GM23338 (cell line): ENCODE measurements at regions not wholly inside any gene's neighbourhood (a gene's known extent, or its start where the extent isn't known, plus 50 kb on each side); places are given as distances from the start of the nearest gene placed in this dataset.

ENCODE experiments used
- ATAC-seq: fragments of 200-7000 bp; cut with Tn5 transposase; 3 replicates; pipeline ENCODE4 v1.9.1; 2020
- DNase-seq: peaks from one replicate; pipeline ENCODE4 v3.0.0-alpha.2; 2015; ENCODE audit warnings: low spot score
- H2AFZ ChIP-seq: fragments of 200-600 bp; sonication (generic); 2 replicates; pipeline ENCODE4 v1.8.0; 2016; ENCODE audit warnings: antibody characterized with exemption, mild to moderate bottlenecking, moderate library complexity
- H3F3A ChIP-seq: fragments of 200-600 bp; sonication (generic); replicated peaks from 2 replicates; pipeline ENCODE4 v1.8.0; 2017; ENCODE audit warnings: antibody characterized with exemption, mixed run types, low read depth
- H3K27ac ChIP-seq: fragments of 200-600 bp; sonication (generic); 2 replicates; pipeline ENCODE4 v1.6.1; 2016; ENCODE audit warnings: low read depth
- H3K27me3 ChIP-seq: fragments of 200-600 bp; sonication (generic); 2 replicates; pipeline ENCODE4 v1.8.0; 2016; ENCODE audit warnings: mild to moderate bottlenecking, mixed run types, moderate library complexity; ENCODE audit not compliant: insufficient read depth
- H3K36me3 ChIP-seq: fragments of 200-600 bp; sonication (generic); 2 replicates; pipeline ENCODE4 v1.8.0; 2016; ENCODE audit warnings: mild to moderate bottlenecking; ENCODE audit not compliant: insufficient read depth
- H3K4me1 ChIP-seq: fragments of 200-600 bp; sonication (generic); 2 replicates; pipeline ENCODE4 v1.8.0; 2016; ENCODE audit warnings: mild to moderate bottlenecking, moderate library complexity; ENCODE audit not compliant: insufficient read depth
- H3K4me2 ChIP-seq: fragments of 200-600 bp; sonication (generic); 2 replicates; pipeline ENCODE4 v1.7.1; 2017; ENCODE audit warnings: mixed run types
- H3K4me3 ChIP-seq: fragments of 200-600 bp; sonication (generic); 2 replicates; pipeline ENCODE4 v1.6.1; 2016; ENCODE audit warnings: mixed run types
- H3K79me2 ChIP-seq: fragments of 200-600 bp; sonication (generic); replicated peaks from 2 replicates; pipeline ENCODE4 v1.8.0; 2017; ENCODE audit warnings: mild to moderate bottlenecking; ENCODE audit not compliant: insufficient read depth
- H3K9me2 ChIP-seq: fragments of 200-600 bp; sonication (generic); 2 replicates; pipeline ENCODE4 v1.8.0; 2017; ENCODE audit not compliant: insufficient read depth
- H4K20me1 ChIP-seq: fragments of 200-600 bp; sonication (generic); replicated peaks from 2 replicates; pipeline ENCODE4 v1.8.0; 2017; ENCODE audit warnings: mild to moderate bottlenecking; ENCODE audit not compliant: insufficient read depth
- H3K27ac Mint-ChIP-seq: 2 replicates; pipeline ENCODE4 v1.8.0; 2020; ENCODE audit warnings: inconsistent platforms, mild to moderate bottlenecking, moderate library complexity, mixed read lengths
- H3K27me3 Mint-ChIP-seq: 3 replicates; pipeline ENCODE4 v1.8.0; 2022; ENCODE audit warnings: low read depth, mild to moderate bottlenecking, moderate library complexity, mixed read lengths, inconsistent platforms; ENCODE audit not compliant: insufficient read depth, poor library complexity
- H3K36me3 Mint-ChIP-seq: 3 replicates; pipeline ENCODE4 v1.8.0; 2021; ENCODE audit warnings: low read depth, mild to moderate bottlenecking, inconsistent platforms, moderate library complexity, mixed read lengths
- H3K4me1 Mint-ChIP-seq: 3 replicates; pipeline ENCODE4 v1.8.0; 2020; ENCODE audit warnings: mild to moderate bottlenecking, inconsistent platforms, mixed read lengths
- H3K4me3 Mint-ChIP-seq: 3 replicates; pipeline ENCODE4 v1.8.0; 2021; ENCODE audit warnings: moderate library complexity, mild to moderate bottlenecking, inconsistent platforms, mixed read lengths
- H3K9me3 Mint-ChIP-seq: 3 replicates; pipeline ENCODE4 v1.8.0; 2020; ENCODE audit warnings: moderate library complexity, mild to moderate bottlenecking, inconsistent platforms, mixed read lengths
- CREB1 ChIP-seq: fragments of 250-450 bp; sonication (Bioruptor Pico); IDR thresholded peaks from 2 replicates; pipeline ENCODE4 v1.5.0; 2020; ENCODE audit warnings: low read depth, mild to moderate bottlenecking, moderate library complexity
- EZH2 ChIP-seq: fragments of 200-600 bp; sonication (generic); IDR thresholded peaks from one replicate; pipeline ENCODE4 v1.8.0; 2017; ENCODE audit warnings: antibody characterized with exemption, mild to moderate bottlenecking, low read depth; ENCODE audit not compliant: unreplicated experiment
- EZH2phosphoT487 ChIP-seq: fragments of 200-600 bp; sonication (generic); IDR thresholded peaks from one replicate; pipeline ENCODE4 v1.8.1; 2018; ENCODE audit warnings: antibody characterized with exemption; ENCODE audit not compliant: unreplicated experiment
- JUNB ChIP-seq: IDR thresholded peaks from one replicate; pipeline ENCODE4 v1.6.1; 2016; ENCODE audit warnings: antibody characterized with exemption; ENCODE audit not compliant: unreplicated experiment
- NANOG ChIP-seq: IDR thresholded peaks from 2 replicates; pipeline ENCODE4 v1.6.1; 2016; ENCODE audit warnings: antibody characterized with exemption, borderline replicate concordance
- POLR2AphosphoS5 ChIP-seq: IDR thresholded peaks from 2 replicates; pipeline ENCODE4 v1.6.1; 2016; ENCODE audit warnings: antibody characterized with exemption, low read depth
- STAT1 ChIP-seq: IDR thresholded peaks from one replicate; pipeline ENCODE4 v1.6.1; 2016; ENCODE audit warnings: antibody characterized with exemption; ENCODE audit not compliant: unreplicated experiment
- ZNF114 ChIP-seq: fragments of 250-450 bp; sonication (Bioruptor Pico); IDR thresholded peaks from 2 replicates; pipeline ENCODE4 v1.5.0; 2020; ENCODE audit warnings: mild to moderate bottlenecking, moderate library complexity
- ZNF331 ChIP-seq: fragments of 250-450 bp; sonication (Bioruptor Pico); IDR thresholded peaks from 2 replicates; pipeline ENCODE4 v1.5.0; 2020; ENCODE audit warnings: low read depth, mild to moderate bottlenecking, moderate library complexity
- TF ChIP-seq, protein P1 (sequence below): IDR thresholded peaks from one replicate; pipeline ENCODE4 v1.6.1; 2018; ENCODE audit warnings: antibody characterized with exemption; ENCODE audit not compliant: unreplicated experiment
- TF ChIP-seq, protein P2 (sequence below), 2 experiments: fragments of 200-600 bp in 1 of 2; sonication (generic) in 1 of 2; conservative IDR thresholded peaks; 2 replicates each; pipeline versions ENCODE4 v1.5.1 to v1.6.1; 2016 to 2017; ENCODE audit warnings: antibody characterized with exemption in 2 of 2, low read depth in 2 of 2, mild to moderate bottlenecking in 2 of 2, moderate library complexity in 1 of 2
- TF ChIP-seq, protein P3 (sequence below): IDR thresholded peaks from 2 replicates; pipeline ENCODE4 v1.6.1; 2016; ENCODE audit warnings: antibody characterized with exemption
- TF ChIP-seq, protein P4 (sequence below): fragments of 250-450 bp; sonication (Bioruptor Pico); IDR thresholded peaks from 2 replicates; pipeline ENCODE4 v1.5.0; 2020; ENCODE audit warnings: mild to moderate bottlenecking, moderate library complexity

DNA sequence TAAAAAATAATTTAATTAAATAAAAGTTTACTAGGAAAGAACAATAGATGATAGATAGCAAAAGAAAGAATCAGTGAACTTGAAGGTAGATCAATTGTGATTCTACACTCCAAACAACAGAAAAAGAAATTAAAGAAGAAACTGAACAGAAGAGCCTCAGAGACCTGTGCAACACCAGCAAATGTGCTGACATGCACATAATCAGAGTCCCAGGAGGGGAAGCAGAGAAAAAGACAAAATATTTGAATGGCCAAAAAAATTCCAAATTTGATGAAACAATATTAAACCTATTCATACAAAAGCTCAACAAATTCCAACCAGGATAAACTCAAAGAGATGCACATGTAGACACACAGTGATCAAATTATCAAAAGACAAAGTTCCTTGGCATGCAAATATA lies 267.5 kb upstream of the OPRM1 start:
- Histone ChIP-seq H3K4me2 (no peak overlapping the region), H4K20me1 (no peaks in the 10 kb centered on the region), H3K27ac (no peak overlapping the region), H3K4me3 (no peak overlapping the region), H3K79me2 (no peaks in the 10 kb centered on the region), H3K4me1 (peaks cover 6% of the 10 kb centered on the region; the same call in 1 of the 2 replicates), H3K9me2 (no peaks in the 10 kb centered on the region), H2AFZ (no peak overlapping the region), H3K27me3 (no peaks in the 10 kb centered on the region), H3F3A (no peaks in the 10 kb centered on the region), H3K36me3 (no peaks in the 10 kb centered on the region)
- H3K36me3 Mint-ChIP-seq: no peaks in the 10 kb centered on the region
- ATAC-seq: no peak
- H3K9me3 Mint-ChIP-seq: no peaks in the 10 kb centered on the region
- no peak overlapping the region for H3K27ac Mint-ChIP-seq
- DNase-seq: no peak
- no peak for TF ChIP-seq ZNF114 (CRISPR knock-in tag)
- TF ChIP-seq CREB1: no peak
- TF ChIP-seq POLR2AphosphoS5: no peak
- TF ChIP-seq STAT1: no peak
- TF ChIP-seq, protein P1, sequence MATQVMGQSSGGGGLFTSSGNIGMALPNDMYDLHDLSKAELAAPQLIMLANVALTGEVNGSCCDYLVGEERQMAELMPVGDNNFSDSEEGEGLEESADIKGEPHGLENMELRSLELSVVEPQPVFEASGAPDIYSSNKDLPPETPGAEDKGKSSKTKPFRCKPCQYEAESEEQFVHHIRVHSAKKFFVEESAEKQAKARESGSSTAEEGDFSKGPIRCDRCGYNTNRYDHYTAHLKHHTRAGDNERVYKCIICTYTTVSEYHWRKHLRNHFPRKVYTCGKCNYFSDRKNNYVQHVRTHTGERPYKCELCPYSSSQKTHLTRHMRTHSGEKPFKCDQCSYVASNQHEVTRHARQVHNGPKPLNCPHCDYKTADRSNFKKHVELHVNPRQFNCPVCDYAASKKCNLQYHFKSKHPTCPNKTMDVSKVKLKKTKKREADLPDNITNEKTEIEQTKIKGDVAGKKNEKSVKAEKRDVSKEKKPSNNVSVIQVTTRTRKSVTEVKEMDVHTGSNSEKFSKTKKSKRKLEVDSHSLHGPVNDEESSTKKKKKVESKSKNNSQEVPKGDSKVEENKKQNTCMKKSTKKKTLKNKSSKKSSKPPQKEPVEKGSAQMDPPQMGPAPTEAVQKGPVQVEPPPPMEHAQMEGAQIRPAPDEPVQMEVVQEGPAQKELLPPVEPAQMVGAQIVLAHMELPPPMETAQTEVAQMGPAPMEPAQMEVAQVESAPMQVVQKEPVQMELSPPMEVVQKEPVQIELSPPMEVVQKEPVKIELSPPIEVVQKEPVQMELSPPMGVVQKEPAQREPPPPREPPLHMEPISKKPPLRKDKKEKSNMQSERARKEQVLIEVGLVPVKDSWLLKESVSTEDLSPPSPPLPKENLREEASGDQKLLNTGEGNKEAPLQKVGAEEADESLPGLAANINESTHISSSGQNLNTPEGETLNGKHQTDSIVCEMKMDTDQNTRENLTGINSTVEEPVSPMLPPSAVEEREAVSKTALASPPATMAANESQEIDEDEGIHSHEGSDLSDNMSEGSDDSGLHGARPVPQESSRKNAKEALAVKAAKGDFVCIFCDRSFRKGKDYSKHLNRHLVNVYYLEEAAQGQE: no peak
- no peak for TF ChIP-seq NANOG
- TF ChIP-seq, protein P2, sequence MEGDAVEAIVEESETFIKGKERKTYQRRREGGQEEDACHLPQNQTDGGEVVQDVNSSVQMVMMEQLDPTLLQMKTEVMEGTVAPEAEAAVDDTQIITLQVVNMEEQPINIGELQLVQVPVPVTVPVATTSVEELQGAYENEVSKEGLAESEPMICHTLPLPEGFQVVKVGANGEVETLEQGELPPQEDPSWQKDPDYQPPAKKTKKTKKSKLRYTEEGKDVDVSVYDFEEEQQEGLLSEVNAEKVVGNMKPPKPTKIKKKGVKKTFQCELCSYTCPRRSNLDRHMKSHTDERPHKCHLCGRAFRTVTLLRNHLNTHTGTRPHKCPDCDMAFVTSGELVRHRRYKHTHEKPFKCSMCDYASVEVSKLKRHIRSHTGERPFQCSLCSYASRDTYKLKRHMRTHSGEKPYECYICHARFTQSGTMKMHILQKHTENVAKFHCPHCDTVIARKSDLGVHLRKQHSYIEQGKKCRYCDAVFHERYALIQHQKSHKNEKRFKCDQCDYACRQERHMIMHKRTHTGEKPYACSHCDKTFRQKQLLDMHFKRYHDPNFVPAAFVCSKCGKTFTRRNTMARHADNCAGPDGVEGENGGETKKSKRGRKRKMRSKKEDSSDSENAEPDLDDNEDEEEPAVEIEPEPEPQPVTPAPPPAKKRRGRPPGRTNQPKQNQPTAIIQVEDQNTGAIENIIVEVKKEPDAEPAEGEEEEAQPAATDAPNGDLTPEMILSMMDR (conservative IDR thresholded peaks at IDR 0.05; ENCODE audit: low read depth in 2 of 2): no peak
- TF ChIP-seq EZH2: no peak
- TF ChIP-seq EZH2phosphoT487: no peak
- no peak for TF ChIP-seq JUNB
- TF ChIP-seq, protein P3, sequence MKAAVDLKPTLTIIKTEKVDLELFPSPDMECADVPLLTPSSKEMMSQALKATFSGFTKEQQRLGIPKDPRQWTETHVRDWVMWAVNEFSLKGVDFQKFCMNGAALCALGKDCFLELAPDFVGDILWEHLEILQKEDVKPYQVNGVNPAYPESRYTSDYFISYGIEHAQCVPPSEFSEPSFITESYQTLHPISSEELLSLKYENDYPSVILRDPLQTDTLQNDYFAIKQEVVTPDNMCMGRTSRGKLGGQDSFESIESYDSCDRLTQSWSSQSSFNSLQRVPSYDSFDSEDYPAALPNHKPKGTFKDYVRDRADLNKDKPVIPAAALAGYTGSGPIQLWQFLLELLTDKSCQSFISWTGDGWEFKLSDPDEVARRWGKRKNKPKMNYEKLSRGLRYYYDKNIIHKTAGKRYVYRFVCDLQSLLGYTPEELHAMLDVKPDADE: no peak
- TF ChIP-seq, protein P4, sequence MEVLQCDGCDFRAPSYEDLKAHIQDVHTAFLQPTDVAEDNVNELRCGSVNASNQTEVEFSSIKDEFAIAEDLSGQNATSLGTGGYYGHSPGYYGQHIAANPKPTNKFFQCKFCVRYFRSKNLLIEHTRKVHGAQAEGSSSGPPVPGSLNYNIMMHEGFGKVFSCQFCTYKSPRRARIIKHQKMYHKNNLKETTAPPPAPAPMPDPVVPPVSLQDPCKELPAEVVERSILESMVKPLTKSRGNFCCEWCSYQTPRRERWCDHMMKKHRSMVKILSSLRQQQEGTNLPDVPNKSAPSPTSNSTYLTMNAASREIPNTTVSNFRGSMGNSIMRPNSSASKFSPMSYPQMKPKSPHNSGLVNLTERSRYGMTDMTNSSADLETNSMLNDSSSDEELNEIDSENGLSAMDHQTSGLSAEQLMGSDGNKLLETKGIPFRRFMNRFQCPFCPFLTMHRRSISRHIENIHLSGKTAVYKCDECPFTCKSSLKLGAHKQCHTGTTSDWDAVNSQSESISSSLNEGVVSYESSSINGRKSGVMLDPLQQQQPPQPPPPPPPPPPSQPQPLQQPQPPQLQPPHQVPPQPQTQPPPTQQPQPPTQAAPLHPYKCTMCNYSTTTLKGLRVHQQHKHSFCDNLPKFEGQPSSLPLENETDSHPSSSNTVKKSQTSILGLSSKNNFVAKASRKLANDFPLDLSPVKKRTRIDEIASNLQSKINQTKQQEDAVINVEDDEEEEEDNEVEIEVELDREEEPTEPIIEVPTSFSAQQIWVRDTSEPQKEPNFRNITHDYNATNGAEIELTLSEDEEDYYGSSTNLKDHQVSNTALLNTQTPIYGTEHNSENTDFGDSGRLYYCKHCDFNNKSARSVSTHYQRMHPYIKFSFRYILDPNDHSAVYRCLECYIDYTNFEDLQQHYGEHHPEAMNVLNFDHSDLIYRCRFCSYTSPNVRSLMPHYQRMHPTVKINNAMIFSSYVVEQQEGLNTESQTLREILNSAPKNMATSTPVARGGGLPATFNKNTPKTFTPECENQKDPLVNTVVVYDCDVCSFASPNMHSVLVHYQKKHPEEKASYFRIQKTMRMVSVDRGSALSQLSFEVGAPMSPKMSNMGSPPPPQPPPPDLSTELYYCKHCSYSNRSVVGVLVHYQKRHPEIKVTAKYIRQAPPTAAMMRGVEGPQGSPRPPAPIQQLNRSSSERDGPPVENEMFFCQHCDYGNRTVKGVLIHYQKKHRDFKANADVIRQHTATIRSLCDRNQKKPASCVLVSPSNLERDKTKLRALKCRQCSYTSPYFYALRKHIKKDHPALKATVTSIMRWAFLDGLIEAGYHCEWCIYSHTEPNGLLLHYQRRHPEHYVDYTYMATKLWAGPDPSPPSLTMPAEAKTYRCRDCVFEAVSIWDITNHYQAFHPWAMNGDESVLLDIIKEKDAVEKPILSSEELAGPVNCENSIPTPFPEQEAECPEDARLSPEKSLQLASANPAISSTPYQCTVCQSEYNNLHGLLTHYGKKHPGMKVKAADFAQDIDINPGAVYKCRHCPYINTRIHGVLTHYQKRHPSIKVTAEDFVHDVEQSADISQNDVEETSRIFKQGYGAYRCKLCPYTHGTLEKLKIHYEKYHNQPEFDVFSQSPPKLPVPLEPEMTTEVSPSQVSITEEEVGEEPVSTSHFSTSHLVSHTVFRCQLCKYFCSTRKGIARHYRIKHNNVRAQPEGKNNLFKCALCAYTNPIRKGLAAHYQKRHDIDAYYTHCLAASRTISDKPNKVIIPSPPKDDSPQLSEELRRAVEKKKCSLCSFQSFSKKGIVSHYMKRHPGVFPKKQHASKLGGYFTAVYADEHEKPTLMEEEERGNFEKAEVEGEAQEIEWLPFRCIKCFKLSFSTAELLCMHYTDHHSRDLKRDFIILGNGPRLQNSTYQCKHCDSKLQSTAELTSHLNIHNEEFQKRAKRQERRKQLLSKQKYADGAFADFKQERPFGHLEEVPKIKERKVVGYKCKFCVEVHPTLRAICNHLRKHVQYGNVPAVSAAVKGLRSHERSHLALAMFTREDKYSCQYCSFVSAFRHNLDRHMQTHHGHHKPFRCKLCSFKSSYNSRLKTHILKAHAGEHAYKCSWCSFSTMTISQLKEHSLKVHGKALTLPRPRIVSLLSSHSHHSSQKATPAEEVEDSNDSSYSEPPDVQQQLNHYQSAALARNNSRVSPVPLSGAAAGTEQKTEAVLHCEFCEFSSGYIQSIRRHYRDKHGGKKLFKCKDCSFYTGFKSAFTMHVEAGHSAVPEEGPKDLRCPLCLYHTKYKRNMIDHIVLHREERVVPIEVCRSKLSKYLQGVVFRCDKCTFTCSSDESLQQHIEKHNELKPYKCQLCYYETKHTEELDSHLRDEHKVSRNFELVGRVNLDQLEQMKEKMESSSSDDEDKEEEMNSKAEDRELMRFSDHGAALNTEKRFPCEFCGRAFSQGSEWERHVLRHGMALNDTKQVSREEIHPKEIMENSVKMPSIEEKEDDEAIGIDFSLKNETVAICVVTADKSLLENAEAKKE: no peak
- TF ChIP-seq ZNF331: no peak
- no peak overlapping the region for H3K4me3 Mint-ChIP-seq
- peaks cover 7% of the 10 kb centered on the region for H3K4me1 Mint-ChIP-seq
- H3K27me3 Mint-ChIP-seq: no peaks in the 10 kb centered on the region
